Activated CD4-positive, alpha-beta T cell treated with anti-CD3 and anti-CD28 coated beads, Interleukin-2, Interleukin-6, amounts not matched to agents 100 ng/mL and 50 ng/mL, durations not matched to agents 16 hours and 8 hours (primary cell): ENCODE measurements at regions not wholly inside any gene's neighbourhood (a gene's known extent, or its start where the extent isn't known, plus 50 kb on each side); places are given as distances from the start of the nearest gene placed in this dataset.
"Not testable (repeated sequence)": the region's sequence is repeated elsewhere in the genome, so short reads cannot be mapped to it uniquely, and the experiment has no call there.

Experiments used
- DNase-seq: peaks from one replicate; pipeline ENCODE4 v3.0.0-alpha.2; 2020

- no peak for DNase-seq
Measured at GRCh38 chr3:94615275-94616065, 552.6 kb downstream of the NSUN3 start.

GRCh38 chr3:94616833-94617232 is 554.0 kb downstream of the NSUN3 start:
- no peak for DNase-seq

- no peak for DNase-seq
Measured at GRCh38 chr3:94617312-94617711, 554.5 kb downstream of the NSUN3 start.

- no peak for DNase-seq
Measured at GRCh38 chr3:94619643-94620042, 556.8 kb downstream of the NSUN3 start.

GRCh38 chr3:94626573-94626972 is 563.7 kb downstream of the NSUN3 start:
- no peak for DNase-seq

- DNase-seq, result no peak
Measured at GRCh38 chr3:94627689-94628088, 564.8 kb downstream of the NSUN3 start.

GRCh38 chr3:94643400-94643799 is 580.5 kb downstream of the NSUN3 start:
- no peak for DNase-seq

GRCh38 chr3:94645790-94646189 is 582.9 kb downstream of the NSUN3 start:
- no peak for DNase-seq

GRCh38 chr3:94647131-94647530 is 584.3 kb downstream of the NSUN3 start:
- no peak for DNase-seq

- not testable (repeated sequence) for DNase-seq
Measured at GRCh38 chr3:94648270-94649180, 585.7 kb downstream of the NSUN3 start.

- no peak for DNase-seq
Measured at GRCh38 chr3:94654096-94654495, 591.2 kb downstream of the NSUN3 start.

GRCh38 chr3:94665922-94666321 is 603.1 kb downstream of the NSUN3 start:
- DNase-seq, result no peak

- no peak for DNase-seq
Measured at GRCh38 chr3:94671078-94671477, 608.2 kb downstream of the NSUN3 start.

- DNase-seq, result no peak
Measured at GRCh38 chr3:94673876-94674275, 611.0 kb downstream of the NSUN3 start.

- DNase-seq, result no peak
Measured at GRCh38 chr3:94686208-94686607, 623.3 kb downstream of the NSUN3 start.

- DNase-seq, result no peak
Measured at GRCh38 chr3:94693997-94694640, 631.3 kb downstream of the NSUN3 start.

GRCh38 chr3:94694894-94695293 is 632.0 kb downstream of the NSUN3 start:
- no peak for DNase-seq

- DNase-seq, result no peak
Measured at GRCh38 chr3:94704467-94704866, 641.6 kb downstream of the NSUN3 start.

- DNase-seq, result no peak
Measured at GRCh38 chr3:94709249-94709902, 646.5 kb downstream of the NSUN3 start.

GRCh38 chr3:94714194-94714593 is 651.3 kb downstream of the NSUN3 start:
- no peak for DNase-seq

GRCh38 chr3:94716326-94717018 is 653.6 kb downstream of the NSUN3 start:
- DNase-seq, result no peak

GRCh38 chr3:94734206-94734605 is 671.3 kb downstream of the NSUN3 start:
- DNase-seq, result no peak
